Dedifferentiated amniotic fluid mesenchymal stem cell (primary cell): ENCODE measurements at regions not wholly inside any gene's neighbourhood (a gene's known extent, or its start where the extent isn't known, plus 50 kb on each side); places are given as distances from the start of the nearest gene placed in this dataset.
"Not testable (repeated sequence)": the region's sequence is repeated elsewhere in the genome, so short reads cannot be mapped to it uniquely, and the experiment has no call there.

Source experiments
- DNase-seq: peaks from one replicate; pipeline ENCODE4 v3.0.0-alpha.2; 2016; ENCODE audit errors: extremely low spot score

GRCh38 chr22:33971561-33971961, 51.3 kb upstream of the LARGE1 start:
- no peak for DNase-seq

GRCh38 chr22:33975841-33976240, 55.6 kb upstream of the LARGE1 start:
- no peak for DNase-seq

GRCh38 chr22:33983558-33983957, 63.3 kb upstream of the LARGE1 start:
- no peak for DNase-seq

GRCh38 chr22:33984211-33984610, 63.9 kb upstream of the LARGE1 start:
- no peak for DNase-seq

GRCh38 chr22:33984656-33985285, 64.5 kb upstream of the LARGE1 start:
- DNase-seq: no peak

GRCh38 chr22:33985506-33985905, 65.2 kb upstream of the LARGE1 start:
- no peak for DNase-seq

GRCh38 chr22:33986167-33986771, 66.0 kb upstream of the LARGE1 start:
- DNase-seq: no peak

- no peak for DNase-seq
Observed at GRCh38 chr22:33986954-33987353, 66.7 kb upstream of the LARGE1 start.

- not testable (repeated sequence) for DNase-seq
Observed at GRCh38 chr22:33989263-33989662, 69.0 kb upstream of the LARGE1 start.

GRCh38 chr22:33991620-33992019, 71.3 kb upstream of the LARGE1 start:
- no peak for DNase-seq

- DNase-seq: no peak
Observed at GRCh38 chr22:33996824-33997223, 76.5 kb upstream of the LARGE1 start.

- DNase-seq: no peak
Observed at GRCh38 chr22:34000879-34001526, 80.7 kb upstream of the LARGE1 start.

- no peak for DNase-seq
Observed at GRCh38 chr22:34001701-34002466, 81.6 kb upstream of the LARGE1 start.

- no peak for DNase-seq
Observed at GRCh38 chr22:34004058-34004457, 83.8 kb upstream of the LARGE1 start.

GRCh38 chr22:34010259-34010658, 90.0 kb upstream of the LARGE1 start:
- DNase-seq: no peak

- DNase-seq: no peak
Observed at GRCh38 chr22:34015642-34016041, 95.4 kb upstream of the LARGE1 start.

- no peak for DNase-seq
Observed at GRCh38 chr22:34017205-34017604, 96.9 kb upstream of the LARGE1 start.

- DNase-seq: no peak
Observed at GRCh38 chr22:34019190-34019845, 99.0 kb upstream of the LARGE1 start.

- DNase-seq: no peak
Observed at GRCh38 chr22:34035209-34035608, 114.9 kb upstream of the LARGE1 start.

GRCh38 chr22:34036931-34037330, 116.7 kb upstream of the LARGE1 start:
- DNase-seq: no peak

GRCh38 chr22:34038801-34039555, 118.7 kb upstream of the LARGE1 start:
- DNase-seq: no peak
